ENCODE measurements at regions not wholly inside any gene's neighbourhood (a gene's known extent, or its start where the extent isn't known, plus 50 kb on each side); places are given as distances from the start of the nearest gene placed in this dataset.

- no peak for DNase-seq
Measured at GRCh38 chr6:4296552-4296951, 161.2 kb upstream of the ECI2 start.

GRCh38 chr6:4295783-4296155 is 160.4 kb upstream of the ECI2 start:
- DNase-seq = no peak

- no peak for DNase-seq
Measured at GRCh38 chr6:4295058-4295782, 159.8 kb upstream of the ECI2 start.

- DNase-seq = no peak
Measured at GRCh38 chr6:4294636-4295035, 159.3 kb upstream of the ECI2 start.

- peak in 1 of 3 donors; percentile 31 for DNase-seq
Measured at GRCh38 chr6:4291453-4292403, 156.4 kb upstream of the ECI2 start.

GRCh38 chr6:4289770-4290320 is 154.5 kb upstream of the ECI2 start:
- DNase-seq = no peak

- no peak for DNase-seq
Measured at GRCh38 chr6:4287811-4288244, 152.5 kb upstream of the ECI2 start.

- no peak for DNase-seq
Measured at GRCh38 chr6:4287372-4287771, 152.0 kb upstream of the ECI2 start.

GRCh38 chr6:4282926-4283325 is 147.6 kb upstream of the ECI2 start:
- no peak for DNase-seq

GRCh38 chr6:4281341-4282293 is 146.2 kb upstream of the ECI2 start:
- DNase-seq = peak in 2 of 3 donors; percentile 51 to 74

- DNase-seq = peak in 1 of 3 donors; percentile 59
Measured at GRCh38 chr6:4280707-4281106, 145.3 kb upstream of the ECI2 start.

- no peak for DNase-seq
Measured at GRCh38 chr6:4280031-4280430, 144.7 kb upstream of the ECI2 start.

GRCh38 chr6:4274382-4275082 is 139.2 kb upstream of the ECI2 start:
- no peak for DNase-seq

GRCh38 chr6:4272996-4273395 is 137.6 kb upstream of the ECI2 start:
- no peak for DNase-seq

- DNase-seq = peak in 2 of 3 donors; percentile 53 to 75
Measured at GRCh38 chr6:4271761-4272470, 136.5 kb upstream of the ECI2 start.

GRCh38 chr6:4270776-4271175 is 135.4 kb upstream of the ECI2 start:
- peak in 2 of 3 donors; percentile 69 to 83 for DNase-seq

- peak in 1 of 3 donors; percentile 20 for DNase-seq
Measured at GRCh38 chr6:4270001-4270400, 134.6 kb upstream of the ECI2 start.

GRCh38 chr6:4268171-4268570 is 132.8 kb upstream of the ECI2 start:
- no peak for DNase-seq

GRCh38 chr6:4265740-4266139 is 130.4 kb upstream of the ECI2 start:
- no peak for DNase-seq

GRCh38 chr6:4264601-4265000 is 129.2 kb upstream of the ECI2 start:
- DNase-seq = peak in 1 of 3 donors; percentile 52
